Frontal cortex (tissue), 3 donors: ENCODE measurements at regions not wholly inside any gene's neighbourhood (a gene's known extent, or its start where the extent isn't known, plus 50 kb on each side); places are given as distances from the start of the nearest gene placed in this dataset.

Experiments
- DNase-seq, 2 donors: peaks; one replicate each; pipeline ENCODE4 v3.0.0; 2012; ENCODE audit warnings: low spot score in 2 of 2
- FAIRE-seq: peaks from 2 replicates; lab custom pipeline; 2012; peaks lifted over from hg19 to GRCh38; lab: Jason Lieb, UNC
- donor health status: control.
- donor health status: control.
- donor health status: control.

- no peak for FAIRE-seq
- no peak for DNase-seq
Measured at GRCh38 chr11:29326757-29327156, 690.1 kb downstream of the KCNA4 start.

GRCh38 chr11:29324328-29324727 lies 692.5 kb downstream of the KCNA4 start:
- no peak for FAIRE-seq
- no peak for DNase-seq

- no peak for FAIRE-seq
- DNase-seq = no peak
Measured at GRCh38 chr11:29321293-29322132, 695.3 kb downstream of the KCNA4 start.

- DNase-seq (no peak), FAIRE-seq (no peak)
Measured at GRCh38 chr11:29320196-29320595, 696.6 kb downstream of the KCNA4 start.

- FAIRE-seq (no peak), DNase-seq (no peak)
Measured at GRCh38 chr11:29319210-29319609, 697.6 kb downstream of the KCNA4 start.

GRCh38 chr11:29318134-29318845 lies 698.5 kb downstream of the KCNA4 start:
- no peak for FAIRE-seq
- no peak for DNase-seq

GRCh38 chr11:29317694-29318093 lies 699.1 kb downstream of the KCNA4 start:
- FAIRE-seq (no peak), DNase-seq (no peak)

- DNase-seq (no peak), FAIRE-seq (no peak)
Measured at GRCh38 chr11:29315275-29315674, 701.6 kb downstream of the KCNA4 start.

- DNase-seq (no peak), FAIRE-seq (no peak)
Measured at GRCh38 chr11:29314211-29314610, 702.6 kb downstream of the KCNA4 start.

GRCh38 chr11:29312812-29313211 lies 704.0 kb downstream of the KCNA4 start:
- DNase-seq = no peak
- no peak for FAIRE-seq

GRCh38 chr11:29310725-29311342 lies 706.0 kb downstream of the KCNA4 start:
- FAIRE-seq (no peak), DNase-seq (no peak)

- FAIRE-seq = no peak
- no peak for DNase-seq
Measured at GRCh38 chr11:29309992-29310391, 706.8 kb downstream of the KCNA4 start.

GRCh38 chr11:29306527-29306926 lies 710.3 kb downstream of the KCNA4 start:
- DNase-seq (no peak), FAIRE-seq (no peak)

GRCh38 chr11:29305456-29306232 lies 711.2 kb downstream of the KCNA4 start:
- no peak for DNase-seq

GRCh38 chr11:29300420-29300819 lies 716.4 kb downstream of the KCNA4 start:
- FAIRE-seq (no peak), DNase-seq (no peak)

More at GRCh38 chr11:29305456-29306232, 711.2 kb downstream of the KCNA4 start:
- FAIRE-seq = no peak

- DNase-seq = no peak
- FAIRE-seq = no peak
Measured at GRCh38 chr11:29296680-29297079, 720.1 kb downstream of the KCNA4 start.

GRCh38 chr11:29293825-29294224 lies 723.0 kb downstream of the KCNA4 start:
- FAIRE-seq (no peak), DNase-seq (no peak)

- DNase-seq (no peak), FAIRE-seq (no peak)
Measured at GRCh38 chr11:29282088-29282487, 734.7 kb downstream of the KCNA4 start.

- DNase-seq = no peak
- FAIRE-seq = no peak
Measured at GRCh38 chr11:29281271-29281777, 735.5 kb downstream of the KCNA4 start.

GRCh38 chr11:29280452-29280851 lies 736.4 kb downstream of the KCNA4 start:
- no peak for DNase-seq
- FAIRE-seq = no peak
